Adrenal gland (tissue), 9 donors: ENCODE measurements at regions not wholly inside any gene's neighbourhood (a gene's known extent, or its start where the extent isn't known, plus 50 kb on each side); places are given as distances from the start of the nearest gene placed in this dataset.

Experiments
- DNase-seq, 7 donors: peaks; one replicate each; pipeline ENCODE4 v3.0.0-alpha.2; 2019 to 2020
- H3K27ac ChIP-seq, 5 donors: fragments of 200-600 bp; sonication (generic) in 4 of 5; 1 replicate in 3 of 5; 2 replicates in 2 of 5; pipeline versions ENCODE4 v1.5.1 to v1.8.0; 2016 to 2020; ENCODE audit warnings: mild to moderate bottlenecking in 1 of 5
- H3K27me3 ChIP-seq: fragments of 200-600 bp; 2 replicates; pipeline ENCODE4 v1.8.0; 2021
- H3K36me3 ChIP-seq, 2 donors: fragments of 200-600 bp; replicated peaks in 1 of 2; 1 replicate in 1 of 2; 2 replicates in 1 of 2; pipeline versions ENCODE4 v1.5.1 to v1.8.0; 2018 to 2022
- H3K4me1 ChIP-seq, 2 donors: fragments of 200-600 bp; replicated peaks in 1 of 2; 1 replicate in 1 of 2; 2 replicates in 1 of 2; pipeline versions ENCODE4 v1.5.1 to v1.8.0; 2018 to 2021
- H3K4me3 ChIP-seq, 4 donors: fragments of 200-600 bp; sonication (generic) in 3 of 4; one replicate each; pipeline ENCODE4 v1.5.1; 2016 to 2018
- H3K9me3 ChIP-seq, 3 donors: fragments of 200-600 bp; sonication (generic) in 1 of 3; replicated peaks in 1 of 3; 1 replicate in 2 of 3; 2 replicates in 1 of 3; pipeline versions ENCODE4 v1.5.1 to v1.8.0; 2016 to 2021
- POLR2A ChIP-seq, 2 donors: fragments of 450-650 bp; IDR thresholded peaks; one replicate each; pipeline ENCODE4 v1.6.1; 2017; ENCODE audit warnings: antibody characterized with exemption in 2 of 2, mild to moderate bottlenecking in 2 of 2, moderate library complexity in 1 of 2
- WGBS, 4 donors: extraction: QIAGEN DNeasy Blood & Tissue Kit in 2 of 4; methylation state at CpG; one replicate each; pipeline versions ENCODE4 v1.1.5 to v1.1.7; 2013 to 2017; 5-methylcytosine and 5-hydroxymethylcytosine counted together
- intact Hi-C, 2 donors: fragments of 100-400 bp; cut with DNase I; formaldehyde crosslinking; loops; one replicate each; pipeline versions ENCODE4 v1.14.1 to v1.15.0; 2022 to 2023
- TF ChIP-seq, protein P1 (sequence below), 6 experiments: fragments of 450-650 bp in 4 of 6; fragments of 200-600 bp in 2 of 6; sonication (generic) in 1 of 6; IDR thresholded peaks; 1 replicate in 5 of 6; 2 replicates in 1 of 6; pipeline versions ENCODE4 v1.5.1 to v1.8.0; 2016 to 2021; ENCODE audit warnings: antibody characterized with exemption in 6 of 6, mild to moderate bottlenecking in 2 of 6, moderate library complexity in 1 of 6
- donor health status: healthy with polysubstance abuse.
- donor health status: Bipolar disorder and iron deficiency.
- donor health status: DM: yes; HTN: yes; CAD: no.
- donor health status: DM: no; HTN: no; CAD: no.
- donor health status: DM: no; HTN: no; CAD: no.

GRCh38 chr6:1096967-1097765 is 214.7 kb upstream of the FOXQ1 start:
- H3K9me3 ChIP-seq, result no peaks in the 10 kb centered on the region
- intact Hi-C loops, result no loop called here
- no peaks in the 10 kb centered on the region for H3K36me3 ChIP-seq
- no peak overlapping the region for H3K4me3 ChIP-seq
- no peaks in the 10 kb centered on the region for H3K4me1 ChIP-seq
- no peak overlapping the region for H3K27ac ChIP-seq
- 82 to 91% (median 88%) methylated on average over 8 to 11 of the region's 11 CpGs for WGBS, 4 donors
- TF ChIP-seq, protein P1, sequence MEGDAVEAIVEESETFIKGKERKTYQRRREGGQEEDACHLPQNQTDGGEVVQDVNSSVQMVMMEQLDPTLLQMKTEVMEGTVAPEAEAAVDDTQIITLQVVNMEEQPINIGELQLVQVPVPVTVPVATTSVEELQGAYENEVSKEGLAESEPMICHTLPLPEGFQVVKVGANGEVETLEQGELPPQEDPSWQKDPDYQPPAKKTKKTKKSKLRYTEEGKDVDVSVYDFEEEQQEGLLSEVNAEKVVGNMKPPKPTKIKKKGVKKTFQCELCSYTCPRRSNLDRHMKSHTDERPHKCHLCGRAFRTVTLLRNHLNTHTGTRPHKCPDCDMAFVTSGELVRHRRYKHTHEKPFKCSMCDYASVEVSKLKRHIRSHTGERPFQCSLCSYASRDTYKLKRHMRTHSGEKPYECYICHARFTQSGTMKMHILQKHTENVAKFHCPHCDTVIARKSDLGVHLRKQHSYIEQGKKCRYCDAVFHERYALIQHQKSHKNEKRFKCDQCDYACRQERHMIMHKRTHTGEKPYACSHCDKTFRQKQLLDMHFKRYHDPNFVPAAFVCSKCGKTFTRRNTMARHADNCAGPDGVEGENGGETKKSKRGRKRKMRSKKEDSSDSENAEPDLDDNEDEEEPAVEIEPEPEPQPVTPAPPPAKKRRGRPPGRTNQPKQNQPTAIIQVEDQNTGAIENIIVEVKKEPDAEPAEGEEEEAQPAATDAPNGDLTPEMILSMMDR (IDR thresholded peaks at IDR 0.05), result no peak
- no peak for TF ChIP-seq POLR2A (IDR thresholded peaks at IDR 0.05)
- no peak for DNase-seq
- no peaks in the 10 kb centered on the region for H3K27me3 ChIP-seq

- no peak for DNase-seq
- Histone ChIP-seq H3K9me3 (no peaks in the 10 kb centered on the region), H3K36me3 (no peaks in the 10 kb centered on the region), H3K4me1 (no peaks in the 10 kb centered on the region), H3K27me3 (no peaks in the 10 kb centered on the region), H3K27ac (no peak overlapping the region), H3K4me3 (no peak overlapping the region)
- WGBS, 4 donors, result 55 to 82% (median 73%) methylated on average over 1 of the region's 1 CpG
- intact Hi-C loops, result no loop called here
- TF ChIP-seq, protein P1 (IDR thresholded peaks at IDR 0.05), result no peak
- no peak for TF ChIP-seq POLR2A (IDR thresholded peaks at IDR 0.05)
Measured at GRCh38 chr6:1094306-1094705, 217.6 kb upstream of the FOXQ1 start.

DNA sequence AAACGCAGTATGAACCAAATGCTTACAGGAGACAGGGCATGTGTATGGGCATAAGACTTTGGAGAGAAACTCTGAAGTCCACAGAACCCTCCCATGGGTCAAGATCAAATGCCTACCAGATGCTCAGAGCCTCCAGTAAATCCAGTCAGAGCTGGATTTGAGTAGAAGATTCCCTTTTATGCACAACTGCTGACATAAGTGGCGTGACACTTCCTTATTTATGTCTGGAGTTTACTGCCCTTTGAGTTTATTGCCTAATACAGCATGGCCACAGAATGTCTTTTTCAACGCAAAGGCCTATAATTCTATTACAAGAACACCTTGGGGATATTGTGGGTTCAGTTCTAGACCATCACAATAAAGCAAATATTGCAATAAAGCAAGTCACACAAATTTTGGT is 220.0 kb upstream of the FOXQ1 start:
- Histone ChIP-seq H3K4me1 (no peaks in the 10 kb centered on the region), H3K27ac (no peak overlapping the region), H3K36me3 (no peaks in the 10 kb centered on the region), H3K9me3 (no peaks in the 10 kb centered on the region), H3K4me3 (no peak overlapping the region), H3K27me3 (no peaks in the 10 kb centered on the region)
- DNase-seq, result no peak
- WGBS, 4 donors, result 75 to 84% (median 80%) methylated on average over 3 of the region's 3 CpGs
- intact Hi-C loops, result no loop called here
- TF ChIP-seq POLR2A (IDR thresholded peaks at IDR 0.05), result no peak
- TF ChIP-seq, protein P1 (IDR thresholded peaks at IDR 0.05), result no peak

- H3K27ac ChIP-seq, result no peak overlapping the region
- no peak for DNase-seq
- no peaks in the 10 kb centered on the region for H3K36me3 ChIP-seq
- H3K9me3 ChIP-seq, result no peaks in the 10 kb centered on the region
- no peaks in the 10 kb centered on the region for H3K4me1 ChIP-seq
- 81 to 96% (median 82%) methylated on average over 1 of the region's 1 CpG for WGBS, 4 donors
- TF ChIP-seq POLR2A (IDR thresholded peaks at IDR 0.05), result no peak
- TF ChIP-seq, protein P1 (IDR thresholded peaks at IDR 0.05), result no peak
- H3K4me3 ChIP-seq, result no peak overlapping the region
- no peaks in the 10 kb centered on the region for H3K27me3 ChIP-seq
- intact Hi-C loops, result no loop called here
Measured at GRCh38 chr6:1089859-1090258, 222.0 kb upstream of the FOXQ1 start.
